Hepatocyte (in vitro differentiated cells): ENCODE measurements at regions not wholly inside any gene's neighbourhood (a gene's known extent, or its start where the extent isn't known, plus 50 kb on each side); places are given as distances from the start of the nearest gene placed in this dataset.

Experiments
- DNase-seq: peaks from one replicate; pipeline ENCODE4 v3.0.0-alpha.2; 2016; ENCODE audit warnings: low spot score
- H2AFZ ChIP-seq: fragments of 200-600 bp; sonication (generic); 2 replicates; pipeline ENCODE4 v1.6.0; 2016; ENCODE audit warnings: antibody characterized with exemption, mild to moderate bottlenecking
- H3K27ac ChIP-seq: fragments of 200-600 bp; sonication (generic); 2 replicates; pipeline ENCODE4 v1.5.1; 2016; ENCODE audit warnings: mild to moderate bottlenecking
- H3K27me3 ChIP-seq: fragments of 200-600 bp; sonication (generic); 2 replicates; pipeline ENCODE4 v1.6.1; 2016
- H3K36me3 ChIP-seq: fragments of 200-600 bp; sonication (generic); replicated peaks from 2 replicates; pipeline ENCODE4 v1.5.1; 2016; ENCODE audit warnings: low read depth; ENCODE audit not compliant: insufficient read depth
- H3K4me1 ChIP-seq: fragments of 200-600 bp; sonication (generic); 2 replicates; pipeline ENCODE4 v1.5.1; 2016; ENCODE audit warnings: mild to moderate bottlenecking, moderate library complexity; ENCODE audit not compliant: insufficient read depth
- H3K4me2 ChIP-seq: fragments of 200-600 bp; sonication (generic); 2 replicates; pipeline ENCODE4 v1.6.0; 2016
- H3K4me3 ChIP-seq: fragments of 200-600 bp; sonication (generic); 2 replicates; pipeline ENCODE4 v1.5.1; 2016; ENCODE audit warnings: mild to moderate bottlenecking
- H3K79me2 ChIP-seq: fragments of 200-600 bp; sonication (generic); 2 replicates; pipeline ENCODE4 v1.6.0; 2017; ENCODE audit warnings: mild to moderate bottlenecking
- H3K9me2 ChIP-seq: fragments of 200-600 bp; sonication (generic); replicated peaks from 2 replicates; pipeline ENCODE4 v1.6.0; 2017; ENCODE audit warnings: mild to moderate bottlenecking; ENCODE audit not compliant: insufficient read depth
- H3K9me3 ChIP-seq: fragments of 200-600 bp; sonication (generic); 2 replicates; pipeline ENCODE4 v1.5.1; 2016; ENCODE audit warnings: low read depth, mild to moderate bottlenecking
- H4K20me1 ChIP-seq: fragments of 200-600 bp; sonication (generic); 2 replicates; pipeline ENCODE4 v1.6.0; 2016; ENCODE audit warnings: mild to moderate bottlenecking; ENCODE audit not compliant: insufficient read depth, poor library complexity, severe bottlenecking
- CTCF ChIP-seq: fragments of 200-600 bp; sonication (generic); IDR thresholded peaks from 2 replicates; pipeline ENCODE4 v1.5.1; 2016; ENCODE audit warnings: antibody characterized with exemption, mild to moderate bottlenecking; ENCODE audit not compliant: poor library complexity
- EZH2 ChIP-seq: fragments of 200-600 bp; sonication (generic); IDR thresholded peaks from 2 replicates; pipeline ENCODE4 v1.6.1; 2016; ENCODE audit warnings: antibody characterized with exemption, mild to moderate bottlenecking, borderline replicate concordance
- EZH2phosphoT487 ChIP-seq: fragments of 200-600 bp; sonication (generic); IDR thresholded peaks from one replicate; pipeline ENCODE4 v1.6.1; 2018; ENCODE audit warnings: antibody characterized with exemption, mild to moderate bottlenecking, low read depth, moderate library complexity; ENCODE audit not compliant: unreplicated experiment, severe bottlenecking
- WGBS: methylation state at CpG from one replicate; pipeline ENCODE4 v1.1.6; 2016; ENCODE audit warnings: low lambda C conversion rate; ENCODE audit errors: missing lambda C conversion rate; 5-methylcytosine and 5-hydroxymethylcytosine counted together

GRCh38 chr3:117515309-117515708 lies 805.7 kb downstream of the TUSC7 start:
- Histone ChIP-seq H3K27me3 (no peaks in the 10 kb centered on the region), H3K36me3 (no peaks in the 10 kb centered on the region), H3K27ac (no peak overlapping the region), H3K4me1 (no peaks in the 10 kb centered on the region), H3K9me3 (no peaks in the 10 kb centered on the region), H4K20me1 (no peaks in the 10 kb centered on the region), H3K79me2 (no peaks in the 10 kb centered on the region), H3K9me2 (no peaks in the 10 kb centered on the region), H3K4me3 (no peak overlapping the region), H3K4me2 (no peak overlapping the region), H2AFZ (no peak overlapping the region)
- TF ChIP-seq CTCF, result no peak
- no peak for TF ChIP-seq EZH2
- no peak for TF ChIP-seq EZH2phosphoT487
- no peak for DNase-seq
- 87% methylated on average over 2 of the region's 2 CpGs for WGBS

- TF ChIP-seq CTCF (no peak), EZH2 (no peak), EZH2phosphoT487 (no peak)
- Histone ChIP-seq H3K9me2 (no peaks in the 10 kb centered on the region), H3K9me3 (no peaks in the 10 kb centered on the region), H3K27ac (no peak overlapping the region), H3K36me3 (no peaks in the 10 kb centered on the region), H3K4me1 (no peaks in the 10 kb centered on the region), H3K27me3 (no peaks in the 10 kb centered on the region), H3K4me2 (no peak overlapping the region), H4K20me1 (no peaks in the 10 kb centered on the region), H2AFZ (no peak overlapping the region), H3K79me2 (no peaks in the 10 kb centered on the region), H3K4me3 (no peak overlapping the region)
- no peak for DNase-seq
- WGBS, result 74% methylated on average over 4 of the region's 4 CpGs
Observed at GRCh38 chr3:117518364-117518763, 808.8 kb downstream of the TUSC7 start.

- Histone ChIP-seq H3K27me3 (no peaks in the 10 kb centered on the region), H3K9me3 (no peaks in the 10 kb centered on the region), H4K20me1 (no peaks in the 10 kb centered on the region), H3K9me2 (no peaks in the 10 kb centered on the region), H2AFZ (no peak overlapping the region), H3K4me1 (no peaks in the 10 kb centered on the region), H3K79me2 (no peaks in the 10 kb centered on the region), H3K4me3 (no peak overlapping the region), H3K4me2 (no peak overlapping the region), H3K36me3 (no peaks in the 10 kb centered on the region), H3K27ac (no peak overlapping the region)
- 68% methylated on average over 1 of the region's 1 CpG for WGBS
- no peak for DNase-seq
- TF ChIP-seq EZH2phosphoT487 (no peak), EZH2 (no peak), CTCF (no peak)
Observed at GRCh38 chr3:117519776-117520175, 810.2 kb downstream of the TUSC7 start.

GRCh38 chr3:117520582-117520981 lies 811.0 kb downstream of the TUSC7 start:
- no peaks in the 10 kb centered on the region for H3K27me3 ChIP-seq
- no peaks in the 10 kb centered on the region for H3K4me1 ChIP-seq
- H3K27ac ChIP-seq, result no peak overlapping the region
- DNase-seq, result no peak
- no peak overlapping the region for H3K4me2 ChIP-seq
- no peaks in the 10 kb centered on the region for H3K36me3 ChIP-seq
- H3K9me3 ChIP-seq, result no peaks in the 10 kb centered on the region
- no peaks in the 10 kb centered on the region for H4K20me1 ChIP-seq
- no peaks in the 10 kb centered on the region for H3K79me2 ChIP-seq
- no peaks in the 10 kb centered on the region for H3K9me2 ChIP-seq
- no peak for TF ChIP-seq EZH2
- TF ChIP-seq EZH2phosphoT487, result no peak
- no peak for TF ChIP-seq CTCF
- 92% methylated on average over 4 of the region's 4 CpGs for WGBS
- no peak overlapping the region for H2AFZ ChIP-seq
- no peak overlapping the region for H3K4me3 ChIP-seq
